Sigmoid colon (tissue), 3 donors: ENCODE measurements at regions not wholly inside any gene's neighbourhood (a gene's known extent, or its start where the extent isn't known, plus 50 kb on each side); places are given as distances from the start of the nearest gene placed in this dataset.

Experiments used
- CTCF ChIP-seq, 4 experiments: fragments of 450-650 bp in 3 of 4; fragments of 200-600 bp in 1 of 4; IDR thresholded peaks; one replicate each; pipeline ENCODE4 v1.5.1; 2016 to 2019; ENCODE audit warnings: antibody characterized with exemption in 4 of 4, mild to moderate bottlenecking in 3 of 4, moderate library complexity in 2 of 4
- POLR2A ChIP-seq, 2 donors: fragments of 450-650 bp; IDR thresholded peaks; one replicate each; pipeline ENCODE4 v1.6.1; 2016; ENCODE audit warnings: antibody characterized with exemption in 2 of 2, mild to moderate bottlenecking in 2 of 2, moderate library complexity in 2 of 2

DNA sequence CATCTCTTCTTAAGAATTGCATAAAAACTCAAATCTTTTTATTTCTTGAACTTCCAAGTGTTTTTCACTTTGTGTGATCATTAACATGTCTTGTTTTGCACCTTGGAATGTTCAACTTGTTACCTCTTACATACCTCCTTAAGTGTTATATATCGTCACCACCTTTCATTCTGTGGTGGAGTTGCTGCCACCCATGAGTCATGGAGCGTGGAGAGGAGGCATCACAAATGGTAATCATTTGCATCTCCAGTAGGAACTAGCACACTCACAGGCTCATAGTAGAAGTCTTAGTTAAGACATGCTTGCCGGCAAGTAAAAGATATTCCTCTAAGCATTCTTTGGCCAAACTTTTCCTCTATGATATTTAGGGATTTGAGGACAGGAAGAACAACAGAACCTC, 67.0 kb upstream of the VCX start:
- no peak for TF ChIP-seq POLR2A (IDR thresholded peaks at IDR 0.05)
- no peak for TF ChIP-seq CTCF (IDR thresholded peaks at IDR 0.05)
